ENCODE measurements at regions not wholly inside any gene's neighbourhood (a gene's known extent, or its start where the extent isn't known, plus 50 kb on each side); places are given as distances from the start of the nearest gene placed in this dataset.
A peak's percentile ranks its signal among the peaks of the same experiment; 100 is the strongest.

- BruUV-seq (replicated peaks): no TSS peak
- Histone ChIP-seq H3K9me3 (ENCODE audit: insufficient read depth, low read depth) (no peaks in the 10 kb centered on the region), H3K9me2 (ENCODE audit: insufficient read depth) (no peaks in the 10 kb centered on the region), H3K27ac (no peak overlapping the region), H3K36me3 (ENCODE audit: low read depth) (no peaks in the 10 kb centered on the region), H3K4me3 (no peak overlapping the region), H3F3A (ENCODE audit: insufficient read depth, low read depth) (no peaks in the 10 kb centered on the region), H3K27me3 (ENCODE audit: insufficient read depth, low read depth) (no peaks in the 10 kb centered on the region), H3K79me2 (ENCODE audit: low read depth) (no peaks in the 10 kb centered on the region), H3K4me2 (no peak overlapping the region), H4K20me1 (ENCODE audit: insufficient read depth) (no peaks in the 10 kb centered on the region), H2AFZ (no peak overlapping the region), H3K4me1 (replicated peaks; ENCODE audit: insufficient read depth) (no peaks in the 10 kb centered on the region)
- DNase-seq: no peak
- TF ChIP-seq, protein P1, sequence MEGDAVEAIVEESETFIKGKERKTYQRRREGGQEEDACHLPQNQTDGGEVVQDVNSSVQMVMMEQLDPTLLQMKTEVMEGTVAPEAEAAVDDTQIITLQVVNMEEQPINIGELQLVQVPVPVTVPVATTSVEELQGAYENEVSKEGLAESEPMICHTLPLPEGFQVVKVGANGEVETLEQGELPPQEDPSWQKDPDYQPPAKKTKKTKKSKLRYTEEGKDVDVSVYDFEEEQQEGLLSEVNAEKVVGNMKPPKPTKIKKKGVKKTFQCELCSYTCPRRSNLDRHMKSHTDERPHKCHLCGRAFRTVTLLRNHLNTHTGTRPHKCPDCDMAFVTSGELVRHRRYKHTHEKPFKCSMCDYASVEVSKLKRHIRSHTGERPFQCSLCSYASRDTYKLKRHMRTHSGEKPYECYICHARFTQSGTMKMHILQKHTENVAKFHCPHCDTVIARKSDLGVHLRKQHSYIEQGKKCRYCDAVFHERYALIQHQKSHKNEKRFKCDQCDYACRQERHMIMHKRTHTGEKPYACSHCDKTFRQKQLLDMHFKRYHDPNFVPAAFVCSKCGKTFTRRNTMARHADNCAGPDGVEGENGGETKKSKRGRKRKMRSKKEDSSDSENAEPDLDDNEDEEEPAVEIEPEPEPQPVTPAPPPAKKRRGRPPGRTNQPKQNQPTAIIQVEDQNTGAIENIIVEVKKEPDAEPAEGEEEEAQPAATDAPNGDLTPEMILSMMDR (conservative IDR thresholded peaks at IDR 0.05): no peak
- no peak for TF ChIP-seq EZH2 (IDR thresholded peaks at IDR 0.05; ENCODE audit: low read depth)
- CTCF ChIA-PET: no interaction called here
- intact Hi-C loops (cut with micrococcal nuclease; ENCODE audit: unreplicated experiment): no loop called here
- POLR2A ChIA-PET (ENCODE audit: unreplicated experiment): no interaction called here
Observed at GRCh38 chr13:90232291-90232690, 1115.2 kb upstream of the MIR17HG start.

DNA sequence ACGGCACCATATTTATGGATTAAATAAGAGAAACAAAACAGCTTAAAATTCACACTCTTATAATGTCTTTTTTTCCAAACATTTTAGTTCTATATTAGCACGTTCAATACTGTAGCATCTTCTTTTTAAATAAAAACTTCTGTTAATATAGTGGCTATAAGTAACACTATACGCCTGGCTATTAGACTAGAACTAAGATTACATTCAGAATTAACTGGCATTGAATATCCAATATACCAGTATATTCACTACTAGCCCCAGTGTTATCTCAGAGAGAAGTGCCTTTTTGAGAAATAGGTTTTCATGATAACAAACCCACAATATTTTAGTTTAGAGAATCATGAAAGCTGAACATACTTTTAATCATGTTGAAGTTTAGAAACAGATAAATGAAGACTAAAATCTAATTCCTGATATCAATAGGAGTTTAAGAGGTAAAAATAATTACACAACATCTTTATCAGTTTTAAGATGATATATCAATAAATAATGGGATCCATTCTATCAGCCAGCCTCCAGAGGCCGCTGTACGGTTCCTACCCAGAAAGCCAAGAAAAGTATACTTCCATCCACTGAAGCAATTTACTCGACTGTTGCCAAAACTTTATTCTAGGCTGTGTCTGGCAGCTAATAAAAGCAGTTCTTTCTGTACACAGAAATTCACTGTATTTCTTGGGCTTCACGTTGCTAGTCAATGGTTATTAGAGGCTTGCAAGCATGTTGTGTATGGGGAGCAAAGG lies 1113.4 kb upstream of the MIR17HG start:
- ChIA-PET POLR2A (ENCODE audit: unreplicated experiment) (no interaction called here), CTCF (no interaction called here)
- intact Hi-C loops (cut with micrococcal nuclease; ENCODE audit: unreplicated experiment): no loop called here

DNA sequence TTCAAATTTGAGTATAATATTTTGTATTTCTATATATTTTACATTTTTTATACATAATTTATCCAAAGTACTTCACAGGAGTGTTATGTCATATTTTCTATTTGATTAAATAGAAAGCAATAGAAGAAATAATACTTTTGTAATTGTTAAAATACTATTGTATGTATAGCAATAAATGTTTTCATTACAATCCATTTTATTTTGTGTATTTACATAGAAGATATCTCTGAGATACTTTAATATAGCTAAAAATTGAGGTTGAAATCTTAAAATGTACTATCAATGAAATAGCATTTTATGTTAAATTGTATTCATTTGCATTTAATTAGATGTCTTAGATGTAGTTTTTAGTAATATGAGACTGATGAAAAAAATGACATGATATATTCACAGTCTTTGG lies 1109.6 kb upstream of the MIR17HG start:
- ChIA-PET POLR2A (ENCODE audit: unreplicated experiment) (no interaction called here), CTCF (no interaction called here)
- TF ChIP-seq, protein P1 (conservative IDR thresholded peaks at IDR 0.05): no peak
- no peak for TF ChIP-seq EZH2 (IDR thresholded peaks at IDR 0.05; ENCODE audit: low read depth)
- H3K4me2 ChIP-seq: no peak overlapping the region
- no peaks in the 10 kb centered on the region for H4K20me1 ChIP-seq (ENCODE audit: insufficient read depth)
- H3K9me2 ChIP-seq (ENCODE audit: insufficient read depth): no peaks in the 10 kb centered on the region
- no peaks in the 10 kb centered on the region for H3K27me3 ChIP-seq (ENCODE audit: insufficient read depth, low read depth)
- no TSS peak for BruUV-seq (replicated peaks)
- H3K4me3 ChIP-seq: no peak overlapping the region
- peaks cover 8% of the 10 kb centered on the region; the same call in 1 of the 2 replicates for H3K4me1 ChIP-seq (replicated peaks; ENCODE audit: insufficient read depth)
- no peak for DNase-seq
- no peaks in the 10 kb centered on the region for H3K79me2 ChIP-seq (ENCODE audit: low read depth)
- no peak overlapping the region for H3K27ac ChIP-seq
- H3K9me3 ChIP-seq (ENCODE audit: insufficient read depth, low read depth): no peaks in the 10 kb centered on the region
- 0 out of 2 replicates have a peak, but pooled peaks cover 5% of the 10 kb centered on the region for H3F3A ChIP-seq (ENCODE audit: insufficient read depth, low read depth)
- intact Hi-C loops (cut with micrococcal nuclease; ENCODE audit: unreplicated experiment): no loop called here
- no peaks in the 10 kb centered on the region for H3K36me3 ChIP-seq (ENCODE audit: low read depth)
- H2AFZ ChIP-seq: no peak overlapping the region

More for the DNA sequence above, 1113.4 kb upstream of the MIR17HG start:
- H3K4me3 ChIP-seq: no peak overlapping the region
- no peak for TF ChIP-seq EZH2 (IDR thresholded peaks at IDR 0.05; ENCODE audit: low read depth)
- TF ChIP-seq, protein P1 (conservative IDR thresholded peaks at IDR 0.05): peak; percentile 27; the same call in 1 of the 2 replicates
- H3F3A ChIP-seq (ENCODE audit: insufficient read depth, low read depth): 0 out of 2 replicates have a peak, but pooled peaks cover 5% of the 10 kb centered on the region
- no peaks in the 10 kb centered on the region for H4K20me1 ChIP-seq (ENCODE audit: insufficient read depth)
- DNase-seq: no peak
- no peaks in the 10 kb centered on the region for H3K79me2 ChIP-seq (ENCODE audit: low read depth)
- no peak overlapping the region for H2AFZ ChIP-seq
- H3K4me2 ChIP-seq: no peak overlapping the region
- no peaks in the 10 kb centered on the region for H3K27me3 ChIP-seq (ENCODE audit: insufficient read depth, low read depth)
- no peaks in the 10 kb centered on the region for H3K9me2 ChIP-seq (ENCODE audit: insufficient read depth)
- peaks cover 8% of the 10 kb centered on the region; the same call in 1 of the 2 replicates for H3K4me1 ChIP-seq (replicated peaks; ENCODE audit: insufficient read depth)
- no TSS peak for BruUV-seq (replicated peaks)
- no peak overlapping the region for H3K27ac ChIP-seq
- no peaks in the 10 kb centered on the region for H3K36me3 ChIP-seq (ENCODE audit: low read depth)
- H3K9me3 ChIP-seq (ENCODE audit: insufficient read depth, low read depth): no peaks in the 10 kb centered on the region
